ENCODE measurements at regions not wholly inside any gene's neighbourhood (a gene's known extent, or its start where the extent isn't known, plus 50 kb on each side); places are given as distances from the start of the nearest gene placed in this dataset.

- TF ChIP-seq, protein P1, sequence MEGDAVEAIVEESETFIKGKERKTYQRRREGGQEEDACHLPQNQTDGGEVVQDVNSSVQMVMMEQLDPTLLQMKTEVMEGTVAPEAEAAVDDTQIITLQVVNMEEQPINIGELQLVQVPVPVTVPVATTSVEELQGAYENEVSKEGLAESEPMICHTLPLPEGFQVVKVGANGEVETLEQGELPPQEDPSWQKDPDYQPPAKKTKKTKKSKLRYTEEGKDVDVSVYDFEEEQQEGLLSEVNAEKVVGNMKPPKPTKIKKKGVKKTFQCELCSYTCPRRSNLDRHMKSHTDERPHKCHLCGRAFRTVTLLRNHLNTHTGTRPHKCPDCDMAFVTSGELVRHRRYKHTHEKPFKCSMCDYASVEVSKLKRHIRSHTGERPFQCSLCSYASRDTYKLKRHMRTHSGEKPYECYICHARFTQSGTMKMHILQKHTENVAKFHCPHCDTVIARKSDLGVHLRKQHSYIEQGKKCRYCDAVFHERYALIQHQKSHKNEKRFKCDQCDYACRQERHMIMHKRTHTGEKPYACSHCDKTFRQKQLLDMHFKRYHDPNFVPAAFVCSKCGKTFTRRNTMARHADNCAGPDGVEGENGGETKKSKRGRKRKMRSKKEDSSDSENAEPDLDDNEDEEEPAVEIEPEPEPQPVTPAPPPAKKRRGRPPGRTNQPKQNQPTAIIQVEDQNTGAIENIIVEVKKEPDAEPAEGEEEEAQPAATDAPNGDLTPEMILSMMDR (IDR thresholded peaks at IDR 0.05 in 2 of 3, conservative IDR thresholded peaks at IDR 0.05 in 1 of 3; ENCODE audit: borderline replicate concordance in 1 of 3, insufficient read depth in 1 of 3, low read depth in 2 of 3, low read length in 2 of 3) = no peak
Observed at GRCh38 chr6:113650610-113650979, 206.6 kb upstream of the MARCKS start (continued).

GRCh38 chr6:113651120-113651519 is 206.0 kb upstream of the MARCKS start:
- POLR2A ChIA-PET = no interaction called here
- Histone ChIP-seq H3K4me1 (ENCODE audit: control insufficient read depth in 1 of 2, insufficient read depth in 2 of 2, low read length in 2 of 2) (peaks cover 0 to 7% of the 10 kb centered on the region in 2 experiments; a peak in 2 of 4 replicates), H3K27ac (ENCODE audit: low read depth, low read length) (no peak overlapping the region)

More at GRCh38 chr6:113651120-113651519, 206.0 kb upstream of the MARCKS start:
- H3K9ac ChIP-seq (ENCODE audit: low read length) = no peak overlapping the region
- no peak for ATAC-seq
- DNase-seq (ENCODE audit: low read depth, low spot score) = no peak
- ChIA-PET CTCF (no interaction called here), RAD21 (ENCODE audit: low non-redundant PET in 1 of 2, low total read pairs in 2 of 2, uncharacterized antibody in 2 of 2, unreplicated experiment in 2 of 2) (no interaction called here)
- no peaks in the 10 kb centered on the region for H3K79me2 ChIP-seq (ENCODE audit: insufficient read depth, low read length)
- H3K36me3 ChIP-seq (ENCODE audit: control insufficient read depth in 1 of 2, insufficient read depth in 2 of 2, low read length in 2 of 2) = no peaks in the 10 kb centered on the region
- TF ChIP-seq, protein P1 (IDR thresholded peaks at IDR 0.05 in 2 of 3, conservative IDR thresholded peaks at IDR 0.05 in 1 of 3; ENCODE audit: borderline replicate concordance in 1 of 3, insufficient read depth in 1 of 3, low read depth in 2 of 3, low read length in 2 of 3) = no peak
- no peak for TF ChIP-seq ATF3 (IDR thresholded peaks at IDR 0.05)
- no peak for TF ChIP-seq ZFX (IDR thresholded peaks at IDR 0.05)
- TF ChIP-seq EZH2phosphoT487 (IDR thresholded peaks at IDR 0.05; ENCODE audit: borderline replicate concordance) = no peak
- TF ChIP-seq CEBPB (IDR thresholded peaks at IDR 0.05; ENCODE audit: low read depth) = no peak
- TF ChIP-seq REST (IDR thresholded peaks at IDR 0.05; ENCODE audit: low read depth) = no peak
- no peak for TF ChIP-seq EGR1 (IDR thresholded peaks at IDR 0.05; ENCODE audit: low read depth)
- TF ChIP-seq EZH2 (IDR thresholded peaks at IDR 0.05) = no peak
- no peaks in the 10 kb centered on the region for H3K9me2 ChIP-seq (ENCODE audit: insufficient read depth)
- BruUV-seq (replicated peaks) = no TSS peak
- H2AFZ ChIP-seq (ENCODE audit: low read depth, low read length, poor library complexity, severe bottlenecking) = no peak overlapping the region
- H3K9me3 ChIP-seq (ENCODE audit: control insufficient read depth in 1 of 2, insufficient read depth in 1 of 2, low read depth in 1 of 2, low read length in 2 of 2) = no peaks in the 10 kb centered on the region
- intact Hi-C loops (cut with micrococcal nuclease) = no loop called here
- H3K4me3 ChIP-seq (replicated peaks in 1 of 2; ENCODE audit: low read depth in 1 of 2, low read length in 2 of 2) = no peak overlapping the region
- no peaks in the 10 kb centered on the region for H4K20me1 ChIP-seq (ENCODE audit: insufficient read depth)
- H3K4me2 ChIP-seq (ENCODE audit: low read length) = no peak overlapping the region
- H3K27me3 ChIP-seq (ENCODE audit: insufficient read depth, low read length) = no peaks in the 10 kb centered on the region
